Natural killer cell (primary cell): ENCODE measurements at regions not wholly inside any gene's neighbourhood (a gene's known extent, or its start where the extent isn't known, plus 50 kb on each side); places are given as distances from the start of the nearest gene placed in this dataset.

ENCODE experiments used
- ATAC-seq, 3 donors: fragments of 150-1000 bp in 2 of 3; fragments of 200-7000 bp in 1 of 3; cut with Tn5 transposase; 1 replicate in 1 of 3; 2 replicates in 2 of 3; pipeline ENCODE4 v1.10.0; 2021; ENCODE audit warnings: mild to moderate bottlenecking in 2 of 3, moderate library complexity in 2 of 3
- DNase-seq, 2 donors: peaks; one replicate each; pipeline versions ENCODE4 v3.0.0 to v3.0.0-alpha.2; 2013 to 2021; ENCODE audit warnings: mixed read lengths in 1 of 2
- H3K27ac ChIP-seq: one replicate; pipeline ENCODE4 v1.5.1; 2013; ENCODE audit warnings: mild to moderate bottlenecking, low read length
- H3K27me3 ChIP-seq: one replicate; pipeline ENCODE4 v1.6.1; 2013; ENCODE audit warnings: low read length; ENCODE audit not compliant: control insufficient read depth, insufficient read depth
- H3K36me3 ChIP-seq: one replicate; pipeline ENCODE4 v1.6.1; 2013; ENCODE audit warnings: low read length; ENCODE audit not compliant: control insufficient read depth, insufficient read depth
- H3K4me1 ChIP-seq: one replicate; pipeline ENCODE4 v1.6.1; 2013; ENCODE audit warnings: low read length; ENCODE audit not compliant: control insufficient read depth, insufficient read depth
- H3K4me3 ChIP-seq: one replicate; pipeline ENCODE4 v1.5.1; 2013; ENCODE audit warnings: low read length
- H3K9me3 ChIP-seq: one replicate; pipeline ENCODE4 v1.6.1; 2013; ENCODE audit warnings: low read length; ENCODE audit not compliant: control insufficient read depth, insufficient read depth
- H3K27ac Mint-ChIP-seq, 2 donors: one replicate each; pipeline ENCODE4 v1.8.0; 2022; ENCODE audit warnings: mild to moderate bottlenecking in 2 of 2, mixed read lengths in 2 of 2, moderate library complexity in 1 of 2
- H3K27me3 Mint-ChIP-seq, 2 donors: one replicate each; pipeline ENCODE4 v1.8.0; 2022; ENCODE audit warnings: low read depth in 2 of 2, mixed read lengths in 2 of 2
- H3K36me3 Mint-ChIP-seq: one replicate; pipeline ENCODE4 v1.8.0; 2022; ENCODE audit warnings: mixed read lengths
- H3K4me1 Mint-ChIP-seq, 2 donors: one replicate each; pipeline ENCODE4 v1.8.0; 2022; ENCODE audit warnings: mixed read lengths in 2 of 2
- H3K4me3 Mint-ChIP-seq: one replicate; pipeline ENCODE4 v1.8.0; 2022; ENCODE audit warnings: mild to moderate bottlenecking, moderate library complexity, mixed read lengths
- H3K9me3 Mint-ChIP-seq, 2 donors: one replicate each; pipeline ENCODE4 v1.8.0; 2022; ENCODE audit warnings: mixed read lengths in 2 of 2
- CTCF ChIP-seq: fragments of 200-600 bp; IDR thresholded peaks from one replicate; pipeline ENCODE4 v1.8.0; 2022; ENCODE audit warnings: antibody characterized with exemption
- WGBS: methylation state at CpG from one replicate; pipeline ENCODE4 v1.1.7; 2013; ENCODE audit warnings: missing lambda C conversion rate; ENCODE audit not compliant: insufficient coverage; 5-methylcytosine and 5-hydroxymethylcytosine counted together
- intact Hi-C: fragments of 100-400 bp; cut with micrococcal nuclease; formaldehyde crosslinking; loops from one replicate; pipeline ENCODE4 v1.14.2; 2022

GRCh38 chr2:19797871-19798270 lies 103.9 kb downstream of the TTC32 start:
- 55% methylated on average over 4 of the region's 4 CpGs for WGBS
- no peak for DNase-seq

GRCh38 chr2:19797243-19797810 lies 104.5 kb downstream of the TTC32 start:
- Histone ChIP-seq H3K4me3 (no peak overlapping the region), H3K27me3 (no peaks in the 10 kb centered on the region), H3K4me1 (no peaks in the 10 kb centered on the region), H3K36me3 (no peaks in the 10 kb centered on the region), H3K9me3 (no peaks in the 10 kb centered on the region), H3K27ac (no peak overlapping the region)
- WGBS, result 75% methylated on average over 4 of the region's 4 CpGs
- peaks cover 0 to 4% of the 10 kb centered on the region in 2 donors for H3K27me3 Mint-ChIP-seq
- no peak for ATAC-seq
- H3K36me3 Mint-ChIP-seq, result no peaks in the 10 kb centered on the region
- intact Hi-C loops, result no loop called here
- no peaks in the 10 kb centered on the region for H3K4me1 Mint-ChIP-seq
- no peaks in the 10 kb centered on the region for H3K9me3 Mint-ChIP-seq
- no peak for TF ChIP-seq CTCF
- H3K4me3 Mint-ChIP-seq, result no peak overlapping the region
- H3K27ac Mint-ChIP-seq, result no peak overlapping the region
- DNase-seq, result no peak

More at GRCh38 chr2:19797871-19798270, 103.9 kb downstream of the TTC32 start:
- Histone ChIP-seq H3K4me1 (no peaks in the 10 kb centered on the region), H3K9me3 (no peaks in the 10 kb centered on the region), H3K36me3 (no peaks in the 10 kb centered on the region), H3K27me3 (no peaks in the 10 kb centered on the region), H3K4me3 (no peak overlapping the region), H3K27ac (no peak overlapping the region)
- Mint-ChIP-seq H3K4me1 (no peaks in the 10 kb centered on the region), H3K9me3 (no peaks in the 10 kb centered on the region), H3K36me3 (no peaks in the 10 kb centered on the region), H3K27me3 (peaks cover 0 to 4% of the 10 kb centered on the region in 2 donors), H3K27ac (no peak overlapping the region), H3K4me3 (no peak overlapping the region)
- no peak for ATAC-seq
- TF ChIP-seq CTCF, result no peak
- intact Hi-C loops, result no loop called here

- no peak for DNase-seq
Measured at GRCh38 chr2:19796035-19796695, 105.6 kb downstream of the TTC32 start.

More at GRCh38 chr2:19796035-19796695, 105.6 kb downstream of the TTC32 start:
- Mint-ChIP-seq H3K27ac (no peak overlapping the region), H3K9me3 (no peaks in the 10 kb centered on the region), H3K4me3 (no peak overlapping the region), H3K27me3 (peaks cover 0 to 4% of the 10 kb centered on the region in 2 donors), H3K4me1 (no peaks in the 10 kb centered on the region), H3K36me3 (no peaks in the 10 kb centered on the region)
- H3K4me1 ChIP-seq, result no peaks in the 10 kb centered on the region
- H3K36me3 ChIP-seq, result no peaks in the 10 kb centered on the region
- H3K4me3 ChIP-seq, result no peak overlapping the region
- no peak for TF ChIP-seq CTCF
- no peak for ATAC-seq
- WGBS, result 69% methylated on average over 11 of the region's 12 CpGs
- no peaks in the 10 kb centered on the region for H3K27me3 ChIP-seq
- H3K9me3 ChIP-seq, result no peaks in the 10 kb centered on the region
- no peak overlapping the region for H3K27ac ChIP-seq
- intact Hi-C loops, result no loop called here
